ENCODE measurements at regions not wholly inside any gene's neighbourhood (a gene's known extent, or its start where the extent isn't known, plus 50 kb on each side); places are given as distances from the start of the nearest gene placed in this dataset.

GRCh38 chr7:53744403-53744760 lies 708.9 kb downstream of the POM121L12 start (continued):
- TF ChIP-seq SMAD3 (CRISPR knock-in tag; IDR thresholded peaks at IDR 0.05) (no peak), MZF1 (CRISPR knock-in tag; IDR thresholded peaks at IDR 0.05; ENCODE audit: borderline replicate concordance) (no peak), RNF219 (CRISPR knock-in tag; IDR thresholded peaks at IDR 0.05) (no peak), KLF15 (CRISPR knock-in tag; IDR thresholded peaks at IDR 0.05; ENCODE audit: borderline replicate concordance) (no peak), HMGXB4 (CRISPR knock-in tag; IDR thresholded peaks at IDR 0.05; ENCODE audit: borderline replicate concordance in 1 of 2, low read depth in 1 of 2) (no peak), NBN (conservative IDR thresholded peaks at IDR 0.05) (no peak), HNRNPLL (IDR thresholded peaks at IDR 0.05; ENCODE audit: low read depth, low read length, poor library complexity, severe bottlenecking) (no peak), SSRP1 (CRISPR knock-in tag; IDR thresholded peaks at IDR 0.05) (no peak), TFE3 (CRISPR knock-in tag; IDR thresholded peaks at IDR 0.05) (no peak), GATAD1 (CRISPR knock-in tag; IDR thresholded peaks at IDR 0.05) (no peak), BHLHE40 (IDR thresholded peaks at IDR 0.05; ENCODE audit: low read length) (no peak)
- TF ChIP-seq, protein P1, sequence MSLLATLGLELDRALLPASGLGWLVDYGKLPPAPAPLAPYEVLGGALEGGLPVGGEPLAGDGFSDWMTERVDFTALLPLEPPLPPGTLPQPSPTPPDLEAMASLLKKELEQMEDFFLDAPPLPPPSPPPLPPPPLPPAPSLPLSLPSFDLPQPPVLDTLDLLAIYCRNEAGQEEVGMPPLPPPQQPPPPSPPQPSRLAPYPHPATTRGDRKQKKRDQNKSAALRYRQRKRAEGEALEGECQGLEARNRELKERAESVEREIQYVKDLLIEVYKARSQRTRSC (CRISPR knock-in tag; IDR thresholded peaks at IDR 0.05; ENCODE audit: low read depth): no peak
- TF ChIP-seq, protein P2, sequence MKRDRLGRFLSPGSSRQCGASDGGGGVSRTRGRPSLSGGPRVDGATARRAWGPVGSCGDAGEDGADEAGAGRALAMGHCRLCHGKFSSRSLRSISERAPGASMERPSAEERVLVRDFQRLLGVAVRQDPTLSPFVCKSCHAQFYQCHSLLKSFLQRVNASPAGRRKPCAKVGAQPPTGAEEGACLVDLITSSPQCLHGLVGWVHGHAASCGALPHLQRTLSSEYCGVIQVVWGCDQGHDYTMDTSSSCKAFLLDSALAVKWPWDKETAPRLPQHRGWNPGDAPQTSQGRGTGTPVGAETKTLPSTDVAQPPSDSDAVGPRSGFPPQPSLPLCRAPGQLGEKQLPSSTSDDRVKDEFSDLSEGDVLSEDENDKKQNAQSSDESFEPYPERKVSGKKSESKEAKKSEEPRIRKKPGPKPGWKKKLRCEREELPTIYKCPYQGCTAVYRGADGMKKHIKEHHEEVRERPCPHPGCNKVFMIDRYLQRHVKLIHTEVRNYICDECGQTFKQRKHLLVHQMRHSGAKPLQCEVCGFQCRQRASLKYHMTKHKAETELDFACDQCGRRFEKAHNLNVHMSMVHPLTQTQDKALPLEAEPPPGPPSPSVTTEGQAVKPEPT (CRISPR knock-in tag; IDR thresholded peaks at IDR 0.05; ENCODE audit: low read depth): no peak
- TF ChIP-seq, protein P3, sequence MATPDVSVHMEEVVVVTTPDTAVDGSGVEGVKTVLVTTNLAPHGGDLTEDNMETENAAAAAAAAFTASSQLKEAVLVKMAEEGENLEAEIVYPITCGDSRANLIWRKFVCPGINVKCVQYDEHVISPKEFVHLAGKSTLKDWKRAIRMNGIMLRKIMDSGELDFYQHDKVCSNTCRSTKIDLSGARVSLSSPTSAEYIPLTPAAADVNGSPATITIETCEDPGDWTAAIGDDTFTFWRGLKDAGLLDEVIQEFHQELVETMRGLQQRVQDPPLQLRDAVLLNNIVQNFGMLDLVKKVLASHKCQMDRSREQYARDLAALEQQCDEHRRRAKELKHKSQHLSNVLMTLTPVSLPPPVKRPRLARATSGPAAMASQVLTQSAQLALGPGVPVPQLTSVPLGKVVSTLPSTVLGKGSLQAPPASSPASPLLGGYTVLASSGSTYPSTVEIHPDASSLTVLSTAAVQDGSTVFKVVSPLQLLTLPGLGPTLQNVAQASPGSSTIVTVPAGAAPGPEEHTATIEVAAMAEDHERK (CRISPR knock-in tag; IDR thresholded peaks at IDR 0.05; ENCODE audit: low read depth): no peak
